SK-N-SH (cell line): ENCODE measurements at regions not wholly inside any gene's neighbourhood (a gene's known extent, or its start where the extent isn't known, plus 50 kb on each side); places are given as distances from the start of the nearest gene placed in this dataset.
"Not testable (repeated sequence)": the region's sequence is repeated elsewhere in the genome, so short reads cannot be mapped to it uniquely, and the experiment has no call there.

Source experiments
- CTCF ChIA-PET: fragments of 300-600, 350-600 bp; formaldehyde crosslinking; extraction: SDS; loops from one replicate; lab custom pipeline; 2021; lab: Yijun Ruan, JAX
- POLR2A ChIA-PET: fragments of 350-600 bp; sonication (Branson Sonifier 250); formaldehyde crosslinking; extraction: SDS; loops from one replicate; lab custom pipeline; 2020; ENCODE audit warnings: antibody characterized with exemption, inconsistent platforms; lab: Yijun Ruan, JAX
- DNase-seq: peaks from one replicate; pipeline ENCODE4 v3.0.0; 2012
- H2AFZ ChIP-seq: fragments of 200-600 bp; sonication (generic); 2 replicates; pipeline ENCODE4 v1.8.1; 2016; ENCODE audit warnings: antibody characterized with exemption, mild to moderate bottlenecking, low read depth
- H3F3A ChIP-seq: fragments of 200-600 bp; sonication (generic); replicated peaks from 2 replicates; pipeline ENCODE3; 2016; ENCODE audit warnings: antibody characterized with exemption, mild to moderate bottlenecking; ENCODE audit not compliant: insufficient read depth
- H3K27ac ChIP-seq, 2 experiments: fragments of 200-500 bp in 1 of 2; fragments of 200-600 bp in 1 of 2; sonication (Bioruptor generic) in 1 of 2; sonication (generic), shearing (Covaris generic) in 1 of 2; 2 replicates each; pipeline versions ENCODE4 v1.5.1 to v1.6.1; 2014 to 2016; ENCODE audit warnings: low read depth in 2 of 2, inconsistent platforms in 1 of 2, low read length in 1 of 2, mild to moderate bottlenecking in 1 of 2, mixed read lengths in 1 of 2
- H3K27me3 ChIP-seq: fragments of 200-600 bp; sonication (generic), shearing (Covaris generic); 2 replicates; pipeline ENCODE4 v1.6.1; 2016; ENCODE audit warnings: mixed run types; ENCODE audit not compliant: insufficient read depth
- H3K36me3 ChIP-seq, 2 experiments: fragments of 200-500 bp in 1 of 2; fragments of 200-600 bp in 1 of 2; sonication (Bioruptor generic) in 1 of 2; sonication (generic) in 1 of 2; replicated peaks in 1 of 2; 2 replicates each; pipeline versions ENCODE3 to v1.5.1; 2014 to 2016; ENCODE audit warnings: low read length in 1 of 2, mild to moderate bottlenecking in 1 of 2; ENCODE audit not compliant: insufficient read depth in 2 of 2, control insufficient read depth in 1 of 2
- H3K4me1 ChIP-seq, 2 experiments: fragments of 200-500 bp in 1 of 2; fragments of 200-600 bp in 1 of 2; sonication (Bioruptor generic) in 1 of 2; sonication (generic), shearing (Covaris generic) in 1 of 2; 2 replicates each; pipeline versions ENCODE4 v1.5.1 to v1.6.1; 2014 to 2016; ENCODE audit warnings: low read depth in 1 of 2, low read length in 1 of 2, mixed run types in 1 of 2; ENCODE audit not compliant: insufficient read depth in 2 of 2, control insufficient read depth in 1 of 2
- H3K4me2 ChIP-seq: fragments of 200-600 bp; sonication (generic), shearing (Covaris generic); 2 replicates; pipeline ENCODE4 v1.6.1; 2017; ENCODE audit warnings: mixed run types
- H3K4me3 ChIP-seq, 2 experiments: fragments of 200-500 bp in 1 of 2; fragments of 200-600 bp in 1 of 2; sonication (Bioruptor generic) in 1 of 2; sonication (generic), shearing (Covaris generic) in 1 of 2; 2 replicates each; pipeline versions ENCODE4 v1.5.1 to v1.8.1; 2014 to 2016; ENCODE audit warnings: low read depth in 2 of 2, inconsistent platforms in 1 of 2, low read length in 1 of 2, mild to moderate bottlenecking in 1 of 2, mixed read lengths in 1 of 2, moderate library complexity in 1 of 2
- H3K79me2 ChIP-seq: fragments of 200-600 bp; sonication (generic); 2 replicates; pipeline ENCODE4 v1.8.1; 2017; ENCODE audit warnings: mild to moderate bottlenecking; ENCODE audit not compliant: insufficient read depth
- H3K9ac ChIP-seq: fragments of 200-600 bp; sonication (generic); 2 replicates; pipeline ENCODE4 v1.6.1; 2017; ENCODE audit warnings: mixed run types
- H3K9me2 ChIP-seq: fragments of 200-600 bp; sonication (generic); 2 replicates; pipeline ENCODE4 v1.6.1; 2017; ENCODE audit warnings: mixed run types
- H3K9me3 ChIP-seq: fragments of 200-600 bp; sonication (generic); 2 replicates; pipeline ENCODE4 v1.6.1; 2017; ENCODE audit warnings: mixed run types, mild to moderate bottlenecking, moderate library complexity
- H4K20me1 ChIP-seq: fragments of 200-600 bp; sonication (generic); 2 replicates; pipeline ENCODE4 v1.6.1; 2017; ENCODE audit warnings: mild to moderate bottlenecking, mixed run types; ENCODE audit not compliant: insufficient read depth
- CHD2 ChIP-seq: fragments of 150-350 bp; IDR thresholded peaks from 2 replicates; pipeline ENCODE4 v1.6.1; 2018; ENCODE audit warnings: low read length; ENCODE audit not compliant: partially characterized antibody
- ELF1 ChIP-seq: IDR thresholded peaks from 2 replicates; pipeline ENCODE4 v1.4.0; 2012
- EP300 ChIP-seq, 2 experiments: IDR thresholded peaks; 2 replicates each; pipeline versions ENCODE4 v1.4.0 to v1.6.1; 2012; ENCODE audit warnings: borderline replicate concordance in 1 of 2, low read depth in 1 of 2, low read length in 1 of 2
- GABPA ChIP-seq: IDR thresholded peaks from 2 replicates; pipeline ENCODE4 v1.4.0; 2012; ENCODE audit warnings: low read depth, mild to moderate bottlenecking
- IRF3 ChIP-seq: fragments of 150-350 bp; IDR thresholded peaks from 2 replicates; pipeline ENCODE4 v1.6.1; 2016; ENCODE audit warnings: mild to moderate bottlenecking, low read depth, low read length
- JUND ChIP-seq: IDR thresholded peaks from 2 replicates; pipeline ENCODE4 v1.4.0; 2012
- MXI1 ChIP-seq: IDR thresholded peaks from 2 replicates; pipeline ENCODE4 v1.6.1; 2012; ENCODE audit warnings: mild to moderate bottlenecking, low read depth, low read length, improper control_type of control experiment
- NFIC ChIP-seq: IDR thresholded peaks from 2 replicates; pipeline ENCODE4 v1.4.0; 2012; ENCODE audit warnings: borderline replicate concordance
- PBX3 ChIP-seq: IDR thresholded peaks from 2 replicates; pipeline ENCODE4; 2012
- POLR2AphosphoS5 ChIP-seq: IDR thresholded peaks from 2 replicates; pipeline ENCODE4 v1.6.1; 2012; ENCODE audit warnings: low read depth, low read length
- REST ChIP-seq: IDR thresholded peaks from 2 replicates; pipeline ENCODE4 v1.6.1; 2012; ENCODE audit warnings: mild to moderate bottlenecking, low read depth, low read length, moderate library complexity
- SIN3A ChIP-seq: IDR thresholded peaks from 2 replicates; pipeline ENCODE4 v1.6.1; 2012; ENCODE audit warnings: low read depth, mild to moderate bottlenecking, low read length, moderate library complexity, borderline replicate concordance
- TAF1 ChIP-seq: IDR thresholded peaks from 2 replicates; pipeline ENCODE4 v1.6.1; 2012; ENCODE audit warnings: low read depth, mild to moderate bottlenecking, low read length, moderate library complexity, borderline replicate concordance
- TCF12 ChIP-seq: IDR thresholded peaks from 2 replicates; pipeline ENCODE4 v1.4.0; 2012
- ZBTB33 ChIP-seq: IDR thresholded peaks from 2 replicates; pipeline ENCODE4 v1.4.0; 2012; ENCODE audit warnings: low read depth, borderline replicate concordance
- WGBS: methylation state at CpG from one replicate; pipeline ENCODE4 v1.1.6; 2017; ENCODE audit warnings: low lambda C conversion rate; 5-methylcytosine and 5-hydroxymethylcytosine counted together

GRCh38 chr6:27824211-27825024 lies 87.8 kb downstream of the OR2B2 start:
- not testable (repeated sequence) for DNase-seq, H3K9me3 ChIP-seq, H2AFZ ChIP-seq, H3K36me3 ChIP-seq, H3K27me3 ChIP-seq, H3K9me2 ChIP-seq, H4K20me1 ChIP-seq, H3K4me1 ChIP-seq
- peak overlapping the region; percentile 89 to 93 for H3K27ac ChIP-seq
- H3K4me3 ChIP-seq, result peak overlapping the region; percentile 86 to 98
- ChIA-PET POLR2A (interaction anchor here (0.6 to 5.5 kb wide), 23 partner anchors 10 to 1804 kb away, joined by 3 to 107 read pairs (median 5); a partner anchor contains a TSS), CTCF (interaction anchor here (0.9 to 8.8 kb wide), 4 partner anchors 14 to 70 kb away, joined by 3 to 79 read pairs (median 4); a partner anchor contains a TSS)
- peak overlapping the region; percentile 90 for H3K4me2 ChIP-seq
- TF ChIP-seq JUND, result 0 out of 2 replicates have a peak, but pooled peaks have one; percentile 1
- peak; percentile 32; the same call in 1 of the 2 replicates for TF ChIP-seq ZBTB33
- peak; percentile 84 for TF ChIP-seq POLR2AphosphoS5
- peak; percentile 38; the same call in 1 of the 2 replicates for TF ChIP-seq SIN3A
- 0 out of 2 replicates have a peak, but pooled peaks have one; percentile 15 for TF ChIP-seq MXI1
- 6% methylated on average over 25 of the region's 53 CpGs for WGBS
- H3K79me2 ChIP-seq, result peaks cover 20% of the 10 kb centered on the region
- H3K9ac ChIP-seq, result peak overlapping the region; percentile 89
- peaks cover 18% of the 10 kb centered on the region for H3F3A ChIP-seq

- CTCF ChIA-PET, result interaction anchor here (1.8 to 8.8 kb wide), 2 partner anchors 15 to 71 kb away, joined by 4 to 79 read pairs; a partner anchor contains a TSS
- H3K27me3 ChIP-seq, H3K36me3 ChIP-seq, H3K4me1 ChIP-seq, H3K9me2 ChIP-seq, H3K9me3 ChIP-seq, H4K20me1 ChIP-seq: not testable (repeated sequence)
- peaks cover 13% of the 10 kb centered on the region for H3F3A ChIP-seq
- POLR2A ChIA-PET, result interaction anchor here (0.6 to 5.5 kb wide), 18 partner anchors 9 to 1804 kb away, joined by 3 to 107 read pairs (median 9); a partner anchor contains a TSS
- peak overlapping the region; percentile 40 to 98 for H3K4me3 ChIP-seq
- peak overlapping the region; percentile 76 for H3K4me2 ChIP-seq
- peak; percentile 47 for DNase-seq
- H2AFZ ChIP-seq, result peak overlapping the region; percentile 96
- H3K9ac ChIP-seq, result peak overlapping the region; percentile 64; the same call in 1 of the 2 replicates
- H3K79me2 ChIP-seq, result peaks cover 15% of the 10 kb centered on the region
- peak overlapping the region; percentile 89 to 99 for H3K27ac ChIP-seq
- 7% methylated on average over 27 of the region's 31 CpGs for WGBS
- peak; percentile 63; the same call in 1 of the 2 replicates for TF ChIP-seq REST
- TF ChIP-seq PBX3, result peak; percentile 22; the same call in 1 of the 2 replicates
- peak; percentile 34; the same call in 1 of the 2 replicates for TF ChIP-seq GABPA
- peak; percentile 39 to 84; a peak in 3 of 4 replicates for TF ChIP-seq EP300 (IDR thresholded peaks at IDR 0.05; ENCODE audit: borderline replicate concordance in 1 of 2, low read depth in 1 of 2, low read length in 1 of 2)
- TF ChIP-seq JUND, result peak; percentile 20; the same call in 1 of the 2 replicates
- TF ChIP-seq NFIC, result 0 out of 2 replicates have a peak, but pooled peaks have one; percentile 7
- peak; percentile 96 for TF ChIP-seq CHD2
- TF ChIP-seq SIN3A, result peak; percentile 84; the same call in 1 of the 2 replicates
- TF ChIP-seq IRF3, result peak; percentile 65; the same call in 1 of the 2 replicates
- peak; percentile 76 for TF ChIP-seq TAF1
- TF ChIP-seq TCF12, result peak; percentile 53
- TF ChIP-seq POLR2AphosphoS5, result peak; percentile 49; the same call in 1 of the 2 replicates
- TF ChIP-seq ELF1, result peak; percentile 43; the same call in 1 of the 2 replicates
Observed at GRCh38 chr6:27823714-27824210, 88.4 kb downstream of the OR2B2 start.
